HEK293 (cell line): ENCODE measurements at regions not wholly inside any gene's neighbourhood (a gene's known extent, or its start where the extent isn't known, plus 50 kb on each side); places are given as distances from the start of the nearest gene placed in this dataset.

ENCODE experiments used
- CTCF ChIA-PET: fragments of 350-600 bp; formaldehyde crosslinking; extraction: SDS; loops from one replicate; lab custom pipeline; 2021; ENCODE audit warnings: antibody characterized with exemption; lab: Yijun Ruan, JAX
- POLR2A ChIA-PET: fragments of 300-600 bp; formaldehyde crosslinking; extraction: SDS; loops from one replicate; lab custom pipeline; 2020; ENCODE audit warnings: antibody characterized with exemption, inconsistent platforms; lab: Yijun Ruan, JAX
- H3K27ac ChIP-seq: fragments of 200-500 bp; sonication (Bioruptor generic); 2 replicates; pipeline ENCODE4 v1.5.1; 2014; ENCODE audit warnings: low read depth, low read length, control low read depth, inconsistent platforms; ENCODE audit errors: extremely low read depth
- H3K36me3 ChIP-seq, 2 experiments: fragments of 200-500 bp in 1 of 2; sonication (Bioruptor generic) in 1 of 2; 1 replicate in 1 of 2; 2 replicates in 1 of 2; pipeline ENCODE4 v1.5.1; 2014 to 2017; ENCODE audit warnings: inconsistent platforms in 2 of 2, low read length in 2 of 2; ENCODE audit not compliant: control insufficient read depth in 2 of 2, insufficient read depth in 1 of 2
- H3K4me1 ChIP-seq: fragments of 200-500 bp; sonication (Bioruptor generic); 2 replicates; pipeline ENCODE4 v1.5.1; 2014; ENCODE audit warnings: mild to moderate bottlenecking, low read length, inconsistent platforms; ENCODE audit not compliant: control insufficient read depth, insufficient read depth
- H3K4me3 ChIP-seq: 2 replicates; pipeline ENCODE4 v1.5.1; 2011; ENCODE audit warnings: low read depth, mild to moderate bottlenecking, control low read depth, low read length, moderate library complexity
- H3K9me3 ChIP-seq: fragments of 200-500 bp; sonication (Bioruptor generic); 2 replicates; pipeline ENCODE4 v1.5.1; 2014; ENCODE audit warnings: low read depth, low read length, inconsistent platforms; ENCODE audit not compliant: control insufficient read depth, insufficient read depth
- GLI4 ChIP-seq: fragments of 450-650 bp; formaldehyde crosslinking; IDR thresholded peaks from 2 replicates; pipeline ENCODE4 v1.5.1; 2016; ENCODE audit warnings: missing biosample characterization, missing genetic modification characterization
- KLF1 ChIP-seq: fragments of 450-650 bp; formaldehyde crosslinking; IDR thresholded peaks from 2 replicates; pipeline ENCODE4 v1.5.1; 2016; ENCODE audit warnings: missing biosample characterization, missing genetic modification characterization
- MYNN ChIP-seq: fragments of 450-650 bp; formaldehyde crosslinking; IDR thresholded peaks from 2 replicates; pipeline ENCODE4 v1.5.1; 2016; ENCODE audit warnings: missing biosample characterization, missing genetic modification characterization, borderline replicate concordance
- PRDM10 ChIP-seq: fragments of 450-650 bp; formaldehyde crosslinking; IDR thresholded peaks from 2 replicates; pipeline ENCODE4 v1.5.1; 2016; ENCODE audit warnings: missing biosample characterization, missing genetic modification characterization
- ZFP41 ChIP-seq: fragments of 450-650 bp; formaldehyde crosslinking; IDR thresholded peaks from 2 replicates; pipeline ENCODE4 v1.5.1; 2016; ENCODE audit warnings: missing biosample characterization, missing genetic modification characterization, borderline replicate concordance
- ZNF121 ChIP-seq: fragments of 450-650 bp; formaldehyde crosslinking; IDR thresholded peaks from 2 replicates; pipeline ENCODE4 v1.5.1; 2016; ENCODE audit warnings: missing biosample characterization, missing genetic modification characterization
- ZNF354C ChIP-seq: fragments of 450-650 bp; formaldehyde crosslinking; IDR thresholded peaks from 2 replicates; pipeline ENCODE4 v1.5.1; 2016; ENCODE audit warnings: missing biosample characterization, missing genetic modification characterization, low read depth, borderline replicate concordance
- ZNF501 ChIP-seq: fragments of 450-650 bp; formaldehyde crosslinking; IDR thresholded peaks from 2 replicates; pipeline ENCODE4 v1.5.1; 2016; ENCODE audit warnings: missing biosample characterization, missing genetic modification characterization
- ZNF514 ChIP-seq: fragments of 450-650 bp; formaldehyde crosslinking; IDR thresholded peaks from 2 replicates; pipeline ENCODE4 v1.5.1; 2016; ENCODE audit warnings: missing biosample characterization, missing genetic modification characterization
- ZNF548 ChIP-seq: fragments of 450-650 bp; formaldehyde crosslinking; IDR thresholded peaks from 2 replicates; pipeline ENCODE4 v1.5.1; 2016; ENCODE audit warnings: missing biosample characterization, missing genetic modification characterization
- ZNF560 ChIP-seq: fragments of 450-650 bp; formaldehyde crosslinking; IDR thresholded peaks from 2 replicates; pipeline ENCODE4 v1.5.1; 2017; ENCODE audit warnings: missing biosample characterization, missing genetic modification characterization, borderline replicate concordance
- ZNF626 ChIP-seq: fragments of 450-650 bp; sonication (Bioruptor Pico); formaldehyde crosslinking; IDR thresholded peaks from 2 replicates; pipeline ENCODE4 v1.5.1; 2018; ENCODE audit warnings: missing biosample characterization, missing genetic modification characterization, inconsistent platforms
- ZNF645 ChIP-seq: fragments of 450-650 bp; formaldehyde crosslinking; IDR thresholded peaks from 2 replicates; pipeline ENCODE4; 2016; ENCODE audit warnings: missing biosample characterization, missing genetic modification characterization
- ZNF660 ChIP-seq: fragments of 450-650 bp; IDR thresholded peaks from 2 replicates; pipeline ENCODE4 v1.5.1; 2018; ENCODE audit warnings: missing biosample characterization, mild to moderate bottlenecking, missing genetic modification characterization
- ZNF791 ChIP-seq: fragments of 450-650 bp; formaldehyde crosslinking; IDR thresholded peaks from 2 replicates; pipeline ENCODE4 v1.5.1; 2016; ENCODE audit warnings: missing biosample characterization, missing genetic modification characterization
- TF ChIP-seq, protein P1 (sequence below): fragments of 450-650 bp; formaldehyde crosslinking; conservative IDR thresholded peaks from 2 replicates; pipeline ENCODE4 v1.5.1; 2016; ENCODE audit warnings: low read depth, missing biosample characterization, missing genetic modification characterization

GRCh38 chr7:125382401-125382800, 452.8 kb upstream of the POT1 start:
- ChIA-PET CTCF (no interaction called here), POLR2A (no interaction called here)
- H3K9me3 ChIP-seq: no peaks in the 10 kb centered on the region
- H3K27ac ChIP-seq: no peak overlapping the region
- H3K4me3 ChIP-seq: no peak overlapping the region
- no peaks in the 10 kb centered on the region for H3K4me1 ChIP-seq
- no peak for TF ChIP-seq ZNF645 (tag by site-specific recombination)
- no peak for TF ChIP-seq ZNF660 (tag by site-specific recombination)
- no peak for TF ChIP-seq ZNF548 (tag by site-specific recombination)
- no peak for TF ChIP-seq GLI4 (tag by site-specific recombination)
- no peak for TF ChIP-seq ZNF791
- TF ChIP-seq ZNF354C (tag by site-specific recombination): no peak
- TF ChIP-seq ZNF501 (tag by site-specific recombination): no peak
- TF ChIP-seq MYNN (tag by site-specific recombination): no peak
- no peak for TF ChIP-seq ZNF121 (tag by site-specific recombination)
- TF ChIP-seq ZNF514 (tag by site-specific recombination): no peak
- TF ChIP-seq KLF1 (tag by site-specific recombination): no peak
- no peaks in the 10 kb centered on the region for H3K36me3 ChIP-seq

- H3K4me3 ChIP-seq: no peak overlapping the region
- no peaks in the 10 kb centered on the region for H3K4me1 ChIP-seq
- POLR2A ChIA-PET: no interaction called here
- H3K27ac ChIP-seq: no peak overlapping the region
- no peaks in the 10 kb centered on the region for H3K9me3 ChIP-seq
- CTCF ChIA-PET: no interaction called here
- TF ChIP-seq ZNF560 (tag by site-specific recombination): no peak
- TF ChIP-seq, protein P1, sequence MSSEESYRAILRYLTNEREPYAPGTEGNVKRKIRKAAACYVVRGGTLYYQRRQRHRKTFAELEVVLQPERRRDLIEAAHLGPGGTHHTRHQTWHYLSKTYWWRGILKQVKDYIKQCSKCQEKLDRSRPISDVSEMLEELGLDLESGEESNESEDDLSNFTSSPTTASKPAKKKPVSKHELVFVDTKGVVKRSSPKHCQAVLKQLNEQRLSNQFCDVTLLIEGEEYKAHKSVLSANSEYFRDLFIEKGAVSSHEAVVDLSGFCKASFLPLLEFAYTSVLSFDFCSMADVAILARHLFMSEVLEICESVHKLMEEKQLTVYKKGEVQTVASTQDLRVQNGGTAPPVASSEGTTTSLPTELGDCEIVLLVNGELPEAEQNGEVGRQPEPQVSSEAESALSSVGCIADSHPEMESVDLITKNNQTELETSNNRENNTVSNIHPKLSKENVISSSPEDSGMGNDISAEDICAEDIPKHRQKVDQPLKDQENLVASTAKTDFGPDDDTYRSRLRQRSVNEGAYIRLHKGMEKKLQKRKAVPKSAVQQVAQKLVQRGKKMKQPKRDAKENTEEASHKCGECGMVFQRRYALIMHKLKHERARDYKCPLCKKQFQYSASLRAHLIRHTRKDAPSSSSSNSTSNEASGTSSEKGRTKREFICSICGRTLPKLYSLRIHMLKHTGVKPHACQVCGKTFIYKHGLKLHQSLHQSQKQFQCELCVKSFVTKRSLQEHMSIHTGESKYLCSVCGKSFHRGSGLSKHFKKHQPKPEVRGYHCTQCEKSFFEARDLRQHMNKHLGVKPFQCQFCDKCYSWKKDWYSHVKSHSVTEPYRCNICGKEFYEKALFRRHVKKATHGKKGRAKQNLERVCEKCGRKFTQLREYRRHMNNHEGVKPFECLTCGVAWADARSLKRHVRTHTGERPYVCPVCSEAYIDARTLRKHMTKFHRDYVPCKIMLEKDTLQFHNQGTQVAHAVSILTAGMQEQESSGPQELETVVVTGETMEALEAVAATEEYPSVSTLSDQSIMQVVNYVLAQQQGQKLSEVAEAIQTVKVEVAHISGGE (tag by site-specific recombination): no peak
- TF ChIP-seq PRDM10 (tag by site-specific recombination): no peak
- TF ChIP-seq ZNF626: no peak
- no peak for TF ChIP-seq ZFP41
- H3K36me3 ChIP-seq: no peaks in the 10 kb centered on the region
These were observed 446.3 kb upstream of the POT1 start for GRCh38 chr7:125375942-125376341.
